H1 (cell line): ENCODE measurements at regions not wholly inside any gene's neighbourhood (a gene's known extent, or its start where the extent isn't known, plus 50 kb on each side); places are given as distances from the start of the nearest gene placed in this dataset.

Source experiments
- CTCF ChIA-PET: fragments of 300-600 bp; sonication (Branson Sonifier 250); formaldehyde crosslinking; loops from one replicate; lab custom pipeline; 2021; ENCODE audit not compliant: partially characterized antibody; lab: Charles Lee
- POLR2A ChIA-PET: fragments of 300-600 bp; sonication (Branson Sonifier 250); formaldehyde crosslinking; loops from one replicate; lab custom pipeline; 2021; ENCODE audit warnings: inconsistent platforms; ENCODE audit not compliant: partially characterized antibody; lab: Charles Lee
- DNase-seq, 2 experiments: peaks; one replicate each; pipeline versions ENCODE4 v3.0.0 to v3.0.0-alpha.2; 2010 to 2022; ENCODE audit warnings: low spot score in 2 of 2, low read depth in 1 of 2, mixed read lengths in 1 of 2
- FAIRE-seq: peaks from 2 replicates; lab custom pipeline; 2011; peaks lifted over from hg19 to GRCh38; lab: Jason Lieb, UNC
- H2AFZ ChIP-seq: 2 replicates; pipeline ENCODE4 v1.8.1; 2012; ENCODE audit warnings: low read length, inconsistent platforms
- H2AK5ac ChIP-seq: 2 replicates; pipeline ENCODE4 v1.6.1; 2013; ENCODE audit warnings: low read depth, low read length
- H2BK120ac ChIP-seq: replicated peaks from 2 replicates; pipeline ENCODE3; 2013; ENCODE audit warnings: low read depth, low read length, inconsistent platforms
- H2BK12ac ChIP-seq: 2 replicates; pipeline ENCODE4 v1.6.1; 2013; ENCODE audit warnings: low read depth, low read length
- H2BK15ac ChIP-seq: 2 replicates; pipeline ENCODE4 v1.6.1; 2013; ENCODE audit warnings: low read length
- H2BK20ac ChIP-seq: 2 replicates; pipeline ENCODE4 v1.6.1; 2013; ENCODE audit warnings: low read length
- H2BK5ac ChIP-seq: 2 replicates; pipeline ENCODE4 v1.6.1; 2013; ENCODE audit warnings: low read depth, low read length
- H3K14ac ChIP-seq: 2 replicates; pipeline ENCODE4 v1.6.1; 2013; ENCODE audit warnings: inconsistent platforms; ENCODE audit not compliant: insufficient read length
- H3K18ac ChIP-seq: 2 replicates; pipeline ENCODE4 v1.6.1; 2013; ENCODE audit warnings: low read length; ENCODE audit errors: extremely low read depth
- H3K23ac ChIP-seq: 2 replicates; pipeline ENCODE4 v1.6.1; 2013; ENCODE audit warnings: inconsistent platforms; ENCODE audit not compliant: insufficient read length
- H3K23me2 ChIP-seq: 2 replicates; pipeline ENCODE4 v1.6.1; 2013; ENCODE audit warnings: low read depth, low read length
- H3K27ac ChIP-seq: 2 replicates; pipeline ENCODE4 v1.6.1; 2011; ENCODE audit warnings: low read depth, low read length, inconsistent platforms
- H3K27me3 ChIP-seq, 4 experiments: replicated peaks in 1 of 4; 1 replicate in 1 of 4; 2 replicates in 3 of 4; pipeline versions ENCODE4 v1.6.1 to v1.8.1; 2011 to 2013; ENCODE audit warnings: low read length in 3 of 4, mild to moderate bottlenecking in 3 of 4, inconsistent platforms in 2 of 4, mixed read lengths in 2 of 4, moderate library complexity in 1 of 4; ENCODE audit not compliant: control insufficient read depth in 3 of 4, insufficient read depth in 3 of 4; ENCODE audit errors: extremely low read depth in 1 of 4
- H3K36me3 ChIP-seq, 4 experiments: 2 replicates each; pipeline versions ENCODE4 v1.6.1 to v1.8.1; 2011 to 2013; ENCODE audit warnings: mild to moderate bottlenecking in 4 of 4, low read length in 3 of 4, moderate library complexity in 2 of 4, control low read depth in 1 of 4, inconsistent platforms in 1 of 4; ENCODE audit not compliant: insufficient read depth in 4 of 4, control insufficient read depth in 2 of 4
- H3K4ac ChIP-seq: replicated peaks from 2 replicates; pipeline ENCODE3; 2013; ENCODE audit warnings: low read length, low read depth, mixed read lengths, inconsistent platforms; ENCODE audit not compliant: insufficient read length
- H3K4me1 ChIP-seq, 4 experiments: replicated peaks in 1 of 4; 1 replicate in 1 of 4; 2 replicates in 3 of 4; pipeline versions ENCODE4 v1.6.1 to v1.8.1; 2011 to 2013; ENCODE audit warnings: low read length in 3 of 4, inconsistent platforms in 2 of 4, mixed read lengths in 1 of 4; ENCODE audit not compliant: insufficient read depth in 4 of 4, control insufficient read depth in 3 of 4
- H3K4me2 ChIP-seq, 2 experiments: 2 replicates each; pipeline versions ENCODE4 v1.6.1 to v1.8.1; 2011 to 2013; ENCODE audit warnings: low read depth in 2 of 2, low read length in 2 of 2, control low read depth in 1 of 2, inconsistent platforms in 1 of 2, mild to moderate bottlenecking in 1 of 2; ENCODE audit not compliant: insufficient read depth in 1 of 2
- H3K4me3 ChIP-seq, 4 experiments: fragments of 200-600, 300-600 bp in 1 of 4; sonication (generic), shearing (Covaris generic), sonication (Bioruptor Twin) in 1 of 4; 2 replicates each; pipeline versions ENCODE4 v1.5.1 to v1.8.1; 2011 to 2016; ENCODE audit warnings: low read length in 4 of 4, low read depth in 3 of 4, control low read depth in 2 of 4, inconsistent platforms in 2 of 4, mild to moderate bottlenecking in 2 of 4, mixed read lengths in 1 of 4, moderate library complexity in 1 of 4; ENCODE audit not compliant: insufficient read depth in 2 of 4; ENCODE audit errors: extremely low read depth in 1 of 4
- H3K56ac ChIP-seq: replicated peaks from 2 replicates; pipeline ENCODE3; 2013; ENCODE audit warnings: low read depth, mild to moderate bottlenecking, mixed read lengths, low read length, inconsistent platforms; ENCODE audit not compliant: insufficient read length
- H3K79me1 ChIP-seq: 2 replicates; pipeline ENCODE4 v1.6.1; 2013; ENCODE audit warnings: low read depth, low read length, control low read depth
- H3K79me2 ChIP-seq, 2 experiments: 2 replicates each; pipeline versions ENCODE4 v1.6.1 to v1.8.1; 2012 to 2013; ENCODE audit warnings: low read length in 2 of 2, mild to moderate bottlenecking in 2 of 2, inconsistent platforms in 1 of 2; ENCODE audit not compliant: insufficient read depth in 2 of 2, control insufficient read depth in 1 of 2
- H3K9ac ChIP-seq, 4 experiments: replicated peaks in 1 of 4; 1 replicate in 1 of 4; 2 replicates in 3 of 4; pipeline versions ENCODE4 v1.6.1 to v1.8.1; 2011 to 2013; ENCODE audit warnings: low read depth in 3 of 4, low read length in 3 of 4, control low read depth in 2 of 4, mild to moderate bottlenecking in 2 of 4, moderate library complexity in 2 of 4, inconsistent platforms in 1 of 4; ENCODE audit errors: extremely low read depth in 1 of 4
- H3K9me3 ChIP-seq, 2 experiments: 2 replicates each; pipeline versions ENCODE4 v1.6.1 to v1.8.1; 2012 to 2013; ENCODE audit warnings: mild to moderate bottlenecking in 2 of 2, moderate library complexity in 2 of 2, control low read depth in 1 of 2, inconsistent platforms in 1 of 2, low read depth in 1 of 2, low read length in 1 of 2, mixed read lengths in 1 of 2; ENCODE audit not compliant: insufficient read depth in 2 of 2
- H4K20me1 ChIP-seq, 2 experiments: replicated peaks in 1 of 2; 2 replicates each; pipeline versions ENCODE3 to v1.8.1; 2011 to 2013; ENCODE audit warnings: inconsistent platforms in 2 of 2, low read length in 2 of 2, mild to moderate bottlenecking in 1 of 2; ENCODE audit not compliant: insufficient read depth in 2 of 2, control insufficient read depth in 1 of 2
- H4K5ac ChIP-seq: 2 replicates; pipeline ENCODE4 v1.6.1; 2013; ENCODE audit warnings: low read length, low read depth, mixed read lengths, inconsistent platforms; ENCODE audit not compliant: insufficient read length
- H4K8ac ChIP-seq: 2 replicates; pipeline ENCODE4 v1.8.0; 2013; ENCODE audit warnings: mild to moderate bottlenecking, moderate library complexity, low read length, inconsistent platforms; ENCODE audit not compliant: insufficient read depth; ENCODE audit errors: extremely low read depth
- H4K91ac ChIP-seq: replicated peaks from 2 replicates; pipeline ENCODE3; 2013; ENCODE audit warnings: low read length, mixed read lengths, inconsistent platforms; ENCODE audit not compliant: insufficient read length
- BCL11A ChIP-seq, 2 experiments: IDR thresholded peaks; one replicate each; pipeline ENCODE4 v1.6.1; 2011; ENCODE audit warnings: low read depth in 2 of 2, low read length in 2 of 2, mild to moderate bottlenecking in 2 of 2
- EGR1 ChIP-seq: IDR thresholded peaks from 2 replicates; pipeline ENCODE4 v1.6.1; 2011; ENCODE audit warnings: low read depth, low read length, borderline replicate concordance
- NRF1 ChIP-seq: IDR thresholded peaks from 2 replicates; pipeline ENCODE4 v1.6.1; 2011; ENCODE audit warnings: mild to moderate bottlenecking, low read depth, low read length, improper control_type of control experiment
- RAD21 ChIP-seq, 2 experiments: IDR thresholded peaks in 1 of 2; conservative IDR thresholded peaks in 1 of 2; 2 replicates each; pipeline ENCODE4 v1.6.1; 2011; ENCODE audit warnings: low read depth in 2 of 2, low read length in 2 of 2, improper control_type of control experiment in 1 of 2, inconsistent platforms in 1 of 2, mild to moderate bottlenecking in 1 of 2, moderate library complexity in 1 of 2
- RNF2 ChIP-seq: fragments of 200-900, 300-1000 bp; sonication (generic); IDR thresholded peaks from 2 replicates; pipeline ENCODE4 v1.7.1; 2016; ENCODE audit warnings: borderline replicate concordance, low read depth, mild to moderate bottlenecking, antibody characterized with exemption, low read length; ENCODE audit not compliant: poor library complexity, severe bottlenecking; ENCODE audit errors: missing control alignments
- SAP30 ChIP-seq: fragments of 300-600 bp; sonication (generic); IDR thresholded peaks from 2 replicates; pipeline ENCODE4 v1.7.1; 2012; ENCODE audit warnings: low read length, moderate library complexity, mild to moderate bottlenecking, inconsistent platforms; ENCODE audit not compliant: insufficient read depth, insufficient replicate concordance
- TAF1 ChIP-seq: IDR thresholded peaks from 2 replicates; pipeline ENCODE4 v1.6.1; 2011; ENCODE audit warnings: mild to moderate bottlenecking, low read depth, low read length
- TBP ChIP-seq: IDR thresholded peaks from 2 replicates; pipeline ENCODE4 v1.6.1; 2011; ENCODE audit warnings: low read depth, low read length, improper control_type of control experiment
- YY1 ChIP-seq: IDR thresholded peaks from 2 replicates; pipeline ENCODE4 v1.6.1; 2011; ENCODE audit warnings: low read depth, mild to moderate bottlenecking, low read length
- WGBS, 2 experiments: shearing (Covaris generic) in 1 of 2; methylation state at CpG; one replicate each; pipeline versions ENCODE4 v1.1.6 to v1.1.7; 2013 to 2015; ENCODE audit warnings: low lambda C conversion rate in 2 of 2, mixed read lengths in 2 of 2, inconsistent platforms in 1 of 2, low coverage in 1 of 2, missing lambda C conversion rate in 1 of 2; ENCODE audit not compliant: insufficient replicate concordance in 2 of 2, insufficient coverage in 1 of 2, insufficient read length in 1 of 2; ENCODE audit errors: extremely low coverage in 1 of 2, missing lambda C conversion rate in 1 of 2; 5-methylcytosine and 5-hydroxymethylcytosine counted together
- TF ChIP-seq, protein P1 (sequence below): IDR thresholded peaks from 2 replicates; pipeline ENCODE4 v1.6.1; 2011; ENCODE audit warnings: low read depth, mild to moderate bottlenecking, low read length; ENCODE audit not compliant: insufficient read depth

DNA sequence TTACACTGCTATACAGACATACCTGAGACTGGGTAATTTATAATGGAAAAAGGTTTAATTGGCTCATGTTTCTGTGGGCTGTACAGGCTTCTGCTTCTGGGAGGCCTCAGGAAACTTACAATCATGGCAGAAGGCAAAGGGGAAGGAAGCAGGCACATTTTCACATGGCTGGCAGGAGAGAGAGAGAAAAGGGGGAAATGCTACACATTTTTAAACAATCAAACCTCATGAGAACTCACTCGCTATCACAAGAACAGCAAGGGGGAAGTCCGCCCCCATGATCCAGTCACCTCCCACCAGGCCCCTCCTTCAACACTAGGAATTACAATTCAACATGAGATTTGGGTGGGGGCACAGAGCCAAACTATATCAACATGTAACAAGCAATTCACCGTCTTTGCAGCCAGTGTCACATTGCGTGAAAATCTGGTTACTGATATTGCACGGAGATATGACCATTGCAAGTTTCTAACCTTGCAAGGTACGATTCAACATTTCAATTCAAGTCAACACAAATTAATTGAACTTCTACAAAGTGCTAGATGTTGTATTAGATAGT lies 61.7 kb upstream of the RELL1 start:
- H2AK5ac ChIP-seq: no peak overlapping the region
- no peak overlapping the region for H3K23ac ChIP-seq
- H3K9ac ChIP-seq: no peak overlapping the region
- no peak overlapping the region for H3K4ac ChIP-seq
- no peak overlapping the region for H4K8ac ChIP-seq
- H4K91ac ChIP-seq: no peak overlapping the region
- H3K4me2 ChIP-seq: no peak overlapping the region
- H3K79me2 ChIP-seq: no peaks in the 10 kb centered on the region
- no peak for FAIRE-seq
- ChIA-PET CTCF (interaction anchor here (1.3 kb wide), 1 partner anchor 10 kb away, joined by 3 read pairs; no protein-coding TSS in a partner anchor), POLR2A (no interaction called here)
- TF ChIP-seq SAP30 (no peak), TAF1 (no peak), EGR1 (no peak), RNF2 (no peak), TBP (no peak), BCL11A (IDR thresholded peaks at IDR 0.05; ENCODE audit: low read depth in 2 of 2, low read length in 2 of 2) (no peak), RAD21 (IDR thresholded peaks at IDR 0.05 in 1 of 2, conservative IDR thresholded peaks at IDR 0.05 in 1 of 2; ENCODE audit: low read depth in 2 of 2, low read length in 2 of 2) (no peak), NRF1 (no peak), YY1 (no peak)
- TF ChIP-seq, protein P1, sequence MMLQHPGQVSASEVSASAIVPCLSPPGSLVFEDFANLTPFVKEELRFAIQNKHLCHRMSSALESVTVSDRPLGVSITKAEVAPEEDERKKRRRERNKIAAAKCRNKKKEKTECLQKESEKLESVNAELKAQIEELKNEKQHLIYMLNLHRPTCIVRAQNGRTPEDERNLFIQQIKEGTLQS: no peak
- no peaks in the 10 kb centered on the region for H3K23me2 ChIP-seq
- H3K27me3 ChIP-seq: no peaks in the 10 kb centered on the region
- no peaks in the 10 kb centered on the region for H3K79me1 ChIP-seq
- no peak overlapping the region for H3K14ac ChIP-seq
- no peak overlapping the region for H3K56ac ChIP-seq
- H2AFZ ChIP-seq: no peak overlapping the region
- WGBS, 2 experiments: 85% methylated on average over 6 of the region's 6 CpGs; no CpG with 5 or more reads in 1 of the 2 experiments
- H2BK12ac ChIP-seq: no peak overlapping the region
- no peaks in the 10 kb centered on the region for H3K9me3 ChIP-seq
- DNase-seq: no peak
- H3K18ac ChIP-seq: no peak overlapping the region
- H3K4me1 ChIP-seq: no peaks in the 10 kb centered on the region
- H3K4me3 ChIP-seq: no peak overlapping the region
- H2BK5ac ChIP-seq: no peak overlapping the region
- no peak overlapping the region for H4K5ac ChIP-seq
- H2BK20ac ChIP-seq: no peak overlapping the region
- no peak overlapping the region for H3K27ac ChIP-seq
- no peak overlapping the region for H2BK120ac ChIP-seq
- H3K36me3 ChIP-seq: no peaks in the 10 kb centered on the region; a peak in 1 of 8 replicates
- no peak overlapping the region for H2BK15ac ChIP-seq
- no peaks in the 10 kb centered on the region for H4K20me1 ChIP-seq
